ENCODE measurements at regions not wholly inside any gene's neighbourhood (a gene's known extent, or its start where the extent isn't known, plus 50 kb on each side); places are given as distances from the start of the nearest gene placed in this dataset.

DNA sequence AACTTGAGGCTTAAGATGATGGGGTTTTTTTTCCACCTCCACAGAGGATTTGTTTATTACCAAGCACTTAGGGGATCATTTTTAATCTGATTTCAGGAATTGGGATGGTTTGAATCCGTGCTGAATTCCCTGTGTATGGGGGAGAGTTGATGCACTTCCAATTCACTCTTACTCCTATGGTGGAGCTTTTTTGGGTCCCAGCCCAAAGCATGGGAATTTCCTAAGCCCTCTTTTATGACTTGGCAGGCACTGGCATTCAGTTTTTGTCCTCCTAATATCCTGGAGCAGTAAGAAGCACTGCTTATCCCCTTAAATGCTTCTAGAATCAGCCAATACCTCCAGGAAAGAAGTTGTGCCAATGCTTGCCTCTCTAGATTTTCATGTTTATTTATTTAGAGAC lies 78.7 kb downstream of the HYCC1 start:
- Histone ChIP-seq H3K9me3 (no peaks in the 10 kb centered on the region), H3K36me3 (no peaks in the 10 kb centered on the region), H3K4me3 (no peak overlapping the region), H3K27ac (no peak overlapping the region), H3K4me1 (peaks cover 0 to 9% (median 0%) of the 10 kb centered on the region in 4 donors), H3K27me3 (no peaks in the 10 kb centered on the region)
- intact Hi-C loops (cut with DNase I; ENCODE audit: low total_unique reads) = no loop called here
- DNase-seq = peak in 1 of 2 donors; percentile 18
- WGBS, 5 donors = 4 to 47% (median 24%) methylated on average over 1 of the region's 1 CpG
- TF ChIP-seq EP300 (IDR thresholded peaks at IDR 0.05) = no peak

DNA sequence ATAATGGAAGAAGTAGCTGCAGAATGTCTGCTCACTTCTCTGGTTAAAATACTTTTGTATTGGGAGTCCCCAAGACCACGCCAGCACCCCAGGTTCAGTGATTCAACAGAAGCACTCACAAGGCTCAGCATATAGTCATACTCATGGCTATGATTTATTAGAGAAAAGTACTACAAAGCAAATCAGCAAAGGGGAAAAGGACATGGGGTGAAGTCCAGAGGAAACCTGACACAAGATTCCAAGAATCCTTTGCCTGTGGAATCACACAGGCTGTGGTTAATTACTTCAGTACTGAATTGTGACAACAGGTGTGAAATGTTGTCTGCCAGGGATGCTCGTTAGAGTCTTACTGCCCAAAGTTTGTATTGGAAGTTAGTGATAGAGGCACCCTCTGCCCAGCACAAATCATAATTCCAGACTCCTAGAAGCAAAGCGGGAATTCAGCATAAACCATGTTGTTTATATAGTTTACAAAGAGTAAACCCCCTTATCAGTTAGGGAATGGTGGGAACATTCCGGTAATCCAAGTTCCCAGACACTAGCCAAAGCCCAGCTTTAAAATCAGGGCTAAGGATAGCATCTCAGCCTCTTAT lies 79.4 kb downstream of the HYCC1 start:
- H3K36me3 ChIP-seq = no peaks in the 10 kb centered on the region
- no peaks in the 10 kb centered on the region for H3K27me3 ChIP-seq
- peaks cover 0 to 9% (median 0%) of the 10 kb centered on the region in 4 donors for H3K4me1 ChIP-seq
- TF ChIP-seq EP300 (IDR thresholded peaks at IDR 0.05) = no peak
- TF ChIP-seq, protein P1, sequence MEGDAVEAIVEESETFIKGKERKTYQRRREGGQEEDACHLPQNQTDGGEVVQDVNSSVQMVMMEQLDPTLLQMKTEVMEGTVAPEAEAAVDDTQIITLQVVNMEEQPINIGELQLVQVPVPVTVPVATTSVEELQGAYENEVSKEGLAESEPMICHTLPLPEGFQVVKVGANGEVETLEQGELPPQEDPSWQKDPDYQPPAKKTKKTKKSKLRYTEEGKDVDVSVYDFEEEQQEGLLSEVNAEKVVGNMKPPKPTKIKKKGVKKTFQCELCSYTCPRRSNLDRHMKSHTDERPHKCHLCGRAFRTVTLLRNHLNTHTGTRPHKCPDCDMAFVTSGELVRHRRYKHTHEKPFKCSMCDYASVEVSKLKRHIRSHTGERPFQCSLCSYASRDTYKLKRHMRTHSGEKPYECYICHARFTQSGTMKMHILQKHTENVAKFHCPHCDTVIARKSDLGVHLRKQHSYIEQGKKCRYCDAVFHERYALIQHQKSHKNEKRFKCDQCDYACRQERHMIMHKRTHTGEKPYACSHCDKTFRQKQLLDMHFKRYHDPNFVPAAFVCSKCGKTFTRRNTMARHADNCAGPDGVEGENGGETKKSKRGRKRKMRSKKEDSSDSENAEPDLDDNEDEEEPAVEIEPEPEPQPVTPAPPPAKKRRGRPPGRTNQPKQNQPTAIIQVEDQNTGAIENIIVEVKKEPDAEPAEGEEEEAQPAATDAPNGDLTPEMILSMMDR (IDR thresholded peaks at IDR 0.05) = no peak
- TF ChIP-seq POLR2AphosphoS5 (IDR thresholded peaks at IDR 0.05) = no peak
- TF ChIP-seq POLR2A (IDR thresholded peaks at IDR 0.05) = no peak
- intact Hi-C loops (cut with DNase I; ENCODE audit: low total_unique reads) = no loop called here
- no peak for DNase-seq
- H3K27ac ChIP-seq = no peak overlapping the region
- no peaks in the 10 kb centered on the region for H3K9me3 ChIP-seq
- H3K4me3 ChIP-seq = no peak overlapping the region
- 30 to 43% (median 40%) methylated on average over 4 of the region's 4 CpGs for WGBS, 5 donors

DNA sequence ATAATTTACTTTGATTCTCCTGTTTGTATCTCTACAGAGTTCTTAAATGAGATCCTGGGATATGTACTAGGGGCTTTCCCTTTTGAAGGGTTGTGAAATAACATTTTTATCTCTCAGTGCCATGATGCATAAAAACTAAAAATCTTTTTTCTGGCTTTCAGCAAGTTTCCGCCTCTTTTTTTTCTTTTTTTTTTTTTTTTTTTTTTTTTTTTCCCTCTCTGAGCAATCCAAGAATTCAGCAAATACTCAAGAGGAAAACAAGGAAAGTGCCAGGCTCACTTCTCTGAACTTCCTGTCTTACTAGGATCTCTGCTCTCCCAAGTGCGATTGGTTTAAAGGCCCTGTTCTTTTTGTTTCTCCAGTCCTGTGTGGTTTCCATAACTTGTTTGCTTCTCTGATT lies 79.9 kb downstream of the HYCC1 start:
- H3K4me3 ChIP-seq = no peak overlapping the region
- no peaks in the 10 kb centered on the region for H3K36me3 ChIP-seq
- no peak overlapping the region for H3K27ac ChIP-seq
- TF ChIP-seq POLR2AphosphoS5 (IDR thresholded peaks at IDR 0.05) = no peak
- TF ChIP-seq POLR2A (IDR thresholded peaks at IDR 0.05) = no peak
- TF ChIP-seq EP300 (IDR thresholded peaks at IDR 0.05) = no peak
- TF ChIP-seq, protein P1 (IDR thresholded peaks at IDR 0.05) = no peak
- 50 to 63% (median 52%) methylated on average over 2 of the region's 2 CpGs for WGBS, 5 donors
- no peaks in the 10 kb centered on the region for H3K9me3 ChIP-seq
- H3K27me3 ChIP-seq = no peaks in the 10 kb centered on the region
- H3K4me1 ChIP-seq = peaks cover 0 to 9% (median 0%) of the 10 kb centered on the region in 4 donors
- DNase-seq = no peak
- intact Hi-C loops (cut with DNase I; ENCODE audit: low total_unique reads) = no loop called here

DNA sequence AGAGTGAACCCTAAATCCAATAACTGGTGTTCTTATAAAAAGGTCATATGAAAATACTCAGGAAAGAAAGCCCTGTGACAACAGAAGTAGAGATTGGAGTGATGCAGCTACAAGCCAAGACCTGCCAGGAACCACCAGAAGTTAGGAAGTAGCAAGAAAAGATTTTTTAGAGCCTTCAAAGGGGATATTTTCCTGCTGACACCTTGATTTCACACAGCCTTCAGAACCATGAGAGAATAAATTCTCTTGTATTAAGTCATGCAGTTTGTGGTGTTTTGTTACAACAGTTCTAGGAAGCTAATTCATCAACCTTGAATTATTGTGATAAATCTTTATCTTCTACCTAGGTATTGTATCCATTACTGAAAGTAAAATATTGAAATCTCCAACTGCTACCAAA lies 81.0 kb downstream of the HYCC1 start:
- H3K27ac ChIP-seq = no peak overlapping the region
- TF ChIP-seq POLR2A (IDR thresholded peaks at IDR 0.05) = no peak
- no peak for TF ChIP-seq POLR2AphosphoS5 (IDR thresholded peaks at IDR 0.05)
- no peak for TF ChIP-seq EP300 (IDR thresholded peaks at IDR 0.05)
- TF ChIP-seq, protein P1 (IDR thresholded peaks at IDR 0.05) = no peak
- intact Hi-C loops (cut with DNase I; ENCODE audit: low total_unique reads) = no loop called here

DNA sequence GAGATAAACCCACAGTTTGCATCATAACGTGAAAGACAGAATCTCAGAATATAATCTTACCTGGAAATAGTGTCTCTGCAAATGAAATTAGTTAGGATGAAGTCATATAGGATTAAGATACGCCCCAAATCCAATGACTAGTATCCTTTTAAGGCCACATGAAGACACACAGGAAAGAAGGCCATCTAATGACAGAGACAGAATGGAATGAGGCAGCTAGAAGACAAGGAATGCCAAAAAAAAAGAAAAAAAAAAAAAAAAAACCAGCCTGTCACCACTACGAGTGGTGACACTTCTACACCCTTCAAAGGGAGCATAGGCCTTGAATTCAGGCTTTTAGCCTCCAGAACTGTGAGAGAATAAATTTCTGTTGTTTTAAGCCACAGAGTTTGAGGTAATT lies 82.9 kb downstream of the HYCC1 start:
- no peak for DNase-seq
- 81 to 90% (median 87%) methylated on average over 3 of the region's 3 CpGs for WGBS, 5 donors
- Histone ChIP-seq H3K9me3 (no peaks in the 10 kb centered on the region), H3K27me3 (no peaks in the 10 kb centered on the region), H3K36me3 (no peaks in the 10 kb centered on the region), H3K4me3 (no peak overlapping the region), H3K4me1 (peaks cover 0 to 9% (median 0%) of the 10 kb centered on the region in 4 donors), H3K27ac (no peak overlapping the region)
- no peak for TF ChIP-seq POLR2A (IDR thresholded peaks at IDR 0.05)
- TF ChIP-seq POLR2AphosphoS5 (IDR thresholded peaks at IDR 0.05) = no peak
- TF ChIP-seq, protein P1 (IDR thresholded peaks at IDR 0.05) = no peak
- no peak for TF ChIP-seq EP300 (IDR thresholded peaks at IDR 0.05)
- intact Hi-C loops (cut with DNase I; ENCODE audit: low total_unique reads) = no loop called here

More for the DNA sequence above, 81.0 kb downstream of the HYCC1 start:
- no peak overlapping the region for H3K4me3 ChIP-seq
- H3K9me3 ChIP-seq = no peaks in the 10 kb centered on the region
- no peak for DNase-seq
- H3K4me1 ChIP-seq = peaks cover 0 to 9% (median 0%) of the 10 kb centered on the region in 4 donors
- H3K27me3 ChIP-seq = no peaks in the 10 kb centered on the region
- no peaks in the 10 kb centered on the region for H3K36me3 ChIP-seq

Measured in stomach (tissue), 8 donors.